Endothelial cell of umbilical vein (primary cell): ENCODE measurements at regions not wholly inside any gene's neighbourhood (a gene's known extent, or its start where the extent isn't known, plus 50 kb on each side); places are given as distances from the start of the nearest gene placed in this dataset.

Experiments used
- BruUV-seq: library from RNA; stranded (reverse); fragments of 400-500 nt; replicated peaks from 2 replicates; lab custom pipeline; 2021; lab: Mats Ljungman, UMichigan
- CTCF ChIA-PET: fragments of 300-600, 350-600 bp; sonication (Branson Sonifier 250); formaldehyde crosslinking; loops from one replicate; lab custom pipeline; 2021; ENCODE audit warnings: antibody characterized with exemption, inconsistent platforms; lab: Charles Lee
- POLR2A ChIA-PET: fragments of 300-600, 350-600 bp; sonication (Branson Sonifier 250); formaldehyde crosslinking; loops from one replicate; lab custom pipeline; 2021; ENCODE audit warnings: antibody characterized with exemption, inconsistent platforms; lab: Charles Lee
- DNase-seq: peaks from one replicate; pipeline ENCODE4 v3.0.0-alpha.2; 2011; ENCODE audit warnings: low read depth, low spot score
- FAIRE-seq: peaks from 2 replicates; lab custom pipeline; 2011; peaks lifted over from hg19 to GRCh38; lab: Jason Lieb, UNC
- H2AFZ ChIP-seq: 2 replicates; pipeline ENCODE4 v1.6.0; 2012; ENCODE audit warnings: low read depth, low read length, control low read depth, inconsistent platforms
- H3K27ac ChIP-seq: 2 replicates; pipeline ENCODE4 v1.5.1; 2011; ENCODE audit warnings: low read depth, mild to moderate bottlenecking, control low read depth, low read length, moderate library complexity; ENCODE audit not compliant: insufficient read depth
- H3K27me3 ChIP-seq, 2 experiments: 2 replicates each; pipeline versions ENCODE4 v1.6.0 to v1.6.1; 2011; ENCODE audit warnings: low read length in 2 of 2, mixed read lengths in 1 of 2; ENCODE audit not compliant: control insufficient read depth in 2 of 2, insufficient read depth in 2 of 2
- H3K36me3 ChIP-seq, 2 experiments: 2 replicates in 1 of 2; 3 replicates in 1 of 2; pipeline ENCODE4 v1.5.1; 2011; ENCODE audit warnings: low read length in 2 of 2, mild to moderate bottlenecking in 1 of 2, moderate library complexity in 1 of 2; ENCODE audit not compliant: control insufficient read depth in 2 of 2, insufficient read depth in 2 of 2; ENCODE audit errors: extremely low read depth in 1 of 2
- H3K4me1 ChIP-seq: 3 replicates; pipeline ENCODE4 v1.5.1; 2011; ENCODE audit warnings: mild to moderate bottlenecking, low read length; ENCODE audit not compliant: control insufficient read depth, insufficient read depth; ENCODE audit errors: extremely low read depth
- H3K4me2 ChIP-seq: 2 replicates; pipeline ENCODE4 v1.6.1; 2011; ENCODE audit warnings: low read length, control low read depth, mixed read lengths; ENCODE audit not compliant: insufficient read depth
- H3K4me3 ChIP-seq, 3 experiments: fragments of 200-600 bp in 1 of 3; sonication (generic), shearing (Covaris generic) in 1 of 3; replicated peaks in 1 of 3; 2 replicates each; pipeline ENCODE4 v1.5.1; 2011 to 2016; ENCODE audit warnings: control low read depth in 3 of 3, low read length in 3 of 3, mild to moderate bottlenecking in 2 of 3, inconsistent platforms in 1 of 3, low read depth in 1 of 3, moderate library complexity in 1 of 3; ENCODE audit not compliant: insufficient read depth in 1 of 3
- H3K79me2 ChIP-seq: 2 replicates; pipeline ENCODE4 v1.6.0; 2012; ENCODE audit warnings: low read length, inconsistent platforms; ENCODE audit not compliant: control insufficient read depth, insufficient read depth
- H3K9ac ChIP-seq: replicated peaks from 2 replicates; pipeline ENCODE3; 2011; ENCODE audit warnings: low read length, control low read depth; ENCODE audit not compliant: insufficient read depth; ENCODE audit errors: extremely low read depth
- H3K9me1 ChIP-seq: replicated peaks from 3 replicates; pipeline ENCODE4 v1.6.0; 2011; ENCODE audit warnings: mild to moderate bottlenecking, low read length; ENCODE audit not compliant: control insufficient read depth, insufficient read depth; ENCODE audit errors: extremely low read depth
- H3K9me3 ChIP-seq: replicated peaks from 2 replicates; pipeline ENCODE4 v1.5.1; 2012; ENCODE audit warnings: low read length, inconsistent platforms; ENCODE audit not compliant: control insufficient read depth, insufficient read depth
- H4K20me1 ChIP-seq: replicated peaks from 2 replicates; pipeline ENCODE3; 2011; ENCODE audit warnings: mild to moderate bottlenecking, low read length; ENCODE audit not compliant: control insufficient read depth, insufficient read depth; ENCODE audit errors: extremely low read depth
- CTCF ChIP-seq, 2 donors: IDR thresholded peaks; 1 replicate in 1 of 2; 2 replicates in 1 of 2; pipeline ENCODE4 v1.5.1; 2011; ENCODE audit warnings: low read length in 2 of 2, mild to moderate bottlenecking in 2 of 2, moderate library complexity in 2 of 2, control low read depth in 1 of 2, inconsistent platforms in 1 of 2, low read depth in 1 of 2; ENCODE audit not compliant: insufficient read depth in 1 of 2; ENCODE audit errors: extremely low read depth in 1 of 2
- EZH2 ChIP-seq: IDR thresholded peaks from 2 replicates; pipeline ENCODE4 v1.6.1; 2012; ENCODE audit warnings: borderline replicate concordance, low read depth, mild to moderate bottlenecking, moderate library complexity, low read length, inconsistent platforms; ENCODE audit not compliant: severe bottlenecking
- FOS ChIP-seq: IDR thresholded peaks from 2 replicates; pipeline ENCODE4 v1.6.1; 2011; ENCODE audit warnings: mild to moderate bottlenecking, low read length, moderate library complexity, borderline replicate concordance; ENCODE audit not compliant: insufficient read depth
- GATA2 ChIP-seq: IDR thresholded peaks from 2 replicates; pipeline ENCODE4 v1.7.0; 2011; ENCODE audit warnings: low read depth, mild to moderate bottlenecking, moderate library complexity, mixed read lengths, low read length; ENCODE audit not compliant: insufficient read length, insufficient read depth
- JUN ChIP-seq: IDR thresholded peaks from 2 replicates; pipeline ENCODE4 v1.6.1; 2011; ENCODE audit warnings: borderline replicate concordance, low read depth; ENCODE audit not compliant: insufficient read length, insufficient read depth
- MAX ChIP-seq: IDR thresholded peaks from 2 replicates; pipeline ENCODE4 v1.6.1; 2011; ENCODE audit not compliant: insufficient read depth, insufficient read length
- MYC ChIP-seq: IDR thresholded peaks from one replicate; pipeline ENCODE4 v1.6.1; 2011; ENCODE audit warnings: mild to moderate bottlenecking, low read depth, low read length
- POLR2A ChIP-seq: IDR thresholded peaks from 2 replicates; pipeline ENCODE4 v1.6.1; 2012; ENCODE audit warnings: low read depth, mild to moderate bottlenecking, control low read depth, low read length
- POLR2AphosphoS5 ChIP-seq: IDR thresholded peaks from 2 replicates; pipeline ENCODE4 v1.6.1; 2012; ENCODE audit warnings: low read depth, mild to moderate bottlenecking, control low read depth, low read length, moderate library complexity; ENCODE audit not compliant: insufficient read depth
- dilution Hi-C: fragments of 300-500 bp; cut with MboI; formaldehyde crosslinking; loops from one replicate; pipeline ENCODE4 v1.15.0; 2019; ENCODE audit warnings: low sequenced_read_pairs; ENCODE audit not compliant: extremely low pct_ligation_motif_present
- intact Hi-C: fragments of 100-400 bp; cut with micrococcal nuclease; formaldehyde crosslinking; loops from one replicate; pipeline ENCODE4 v1.10.0; 2022

- no peaks in the 10 kb centered on the region for H3K9me3 ChIP-seq
- dilution Hi-C loops (no loop called here), intact Hi-C loops (no loop called here)
- CTCF ChIA-PET = interaction anchor here (1.8 kb wide), 1 partner anchor 198 kb away, joined by 5 read pairs; no protein-coding TSS in a partner anchor
- H3K9ac ChIP-seq = no peak overlapping the region
- no peaks in the 10 kb centered on the region for H3K9me1 ChIP-seq
- POLR2A ChIA-PET = no interaction called here
- FAIRE-seq (no peak), DNase-seq (no peak)
- H4K20me1 ChIP-seq = no peaks in the 10 kb centered on the region
- H3K4me3 ChIP-seq = no peak overlapping the region
- H2AFZ ChIP-seq = no peak overlapping the region
- H3K79me2 ChIP-seq = no peaks in the 10 kb centered on the region
- H3K36me3 ChIP-seq = no peaks in the 10 kb centered on the region
- no peaks in the 10 kb centered on the region for H3K4me1 ChIP-seq
- TF ChIP-seq CTCF (IDR thresholded peaks at IDR 0.05; ENCODE audit: extremely low read depth in 1 of 2, insufficient read depth in 1 of 2, low read depth in 1 of 2, low read length in 2 of 2) (no peak), MAX (no peak)
- H3K27me3 ChIP-seq = peaks cover 0 to 2% of the 10 kb centered on the region in 2 experiments
- no TSS peak for BruUV-seq
- H3K27ac ChIP-seq = no peak overlapping the region
- no peak overlapping the region for H3K4me2 ChIP-seq
Measured at GRCh38 chr20:48422242-48422960, 405.4 kb downstream of the PREX1 start.

- intact Hi-C loops = no loop called here
Measured at GRCh38 chr20:48421547-48421946, 406.3 kb downstream of the PREX1 start.

More at GRCh38 chr20:48421547-48421946, 406.3 kb downstream of the PREX1 start:
- Histone ChIP-seq H3K9me1 (no peaks in the 10 kb centered on the region), H3K27me3 (peaks cover 0 to 2% of the 10 kb centered on the region in 2 experiments), H3K36me3 (no peaks in the 10 kb centered on the region), H3K9ac (no peak overlapping the region), H4K20me1 (no peaks in the 10 kb centered on the region), H3K4me2 (no peak overlapping the region), H3K4me1 (no peaks in the 10 kb centered on the region), H3K9me3 (no peaks in the 10 kb centered on the region), H3K79me2 (no peaks in the 10 kb centered on the region), H2AFZ (no peak overlapping the region), H3K27ac (no peak overlapping the region), H3K4me3 (no peak overlapping the region)
- BruUV-seq = no TSS peak
- FAIRE-seq = no peak
- ChIA-PET POLR2A (no interaction called here), CTCF (interaction anchor here (1.8 kb wide), 1 partner anchor 199 kb away, joined by 5 read pairs; no protein-coding TSS in a partner anchor)
- TF ChIP-seq JUN = no peak
- TF ChIP-seq MAX = no peak
- no peak for TF ChIP-seq EZH2
- no peak for TF ChIP-seq POLR2A
- no peak for TF ChIP-seq POLR2AphosphoS5
- no peak for TF ChIP-seq FOS
- no peak for TF ChIP-seq MYC
- no peak for TF ChIP-seq GATA2
- TF ChIP-seq CTCF (IDR thresholded peaks at IDR 0.05; ENCODE audit: extremely low read depth in 1 of 2, insufficient read depth in 1 of 2, low read depth in 1 of 2, low read length in 2 of 2) = no peak
- no peak for DNase-seq
- dilution Hi-C loops = no loop called here
